CD8-positive, alpha-beta memory T cell (primary cell): ENCODE measurements at regions not wholly inside any gene's neighbourhood (a gene's known extent, or its start where the extent isn't known, plus 50 kb on each side); places are given as distances from the start of the nearest gene placed in this dataset.

Experiments used
- CTCF ChIA-PET: fragments of 350-600 bp; sonication (Branson Sonifier 250); formaldehyde crosslinking; loops from one replicate; lab custom pipeline; 2021; ENCODE audit warnings: antibody characterized with exemption; lab: Charles Lee
- POLR2A ChIA-PET: fragments of 350-600 bp; sonication (Branson Sonifier 250); formaldehyde crosslinking; loops from one replicate; lab custom pipeline; 2021; ENCODE audit warnings: antibody characterized with exemption; lab: Charles Lee
- DNase-seq, 5 donors: peaks; one replicate each; pipeline versions ENCODE4 v3.0.0 to v3.0.0-alpha.2; 2020 to 2022; ENCODE audit warnings: mixed read lengths in 1 of 5
- H3K27ac ChIP-seq: one replicate; pipeline ENCODE4 v1.7.0; 2013; ENCODE audit warnings: low read depth, mild to moderate bottlenecking, low read length, moderate library complexity
- H3K27me3 ChIP-seq: 2 replicates; pipeline ENCODE4 v1.7.0; 2013; ENCODE audit warnings: low read length, mild to moderate bottlenecking; ENCODE audit not compliant: insufficient read depth, poor library complexity, severe bottlenecking
- H3K36me3 ChIP-seq: 2 replicates; pipeline ENCODE4 v1.7.0; 2013; ENCODE audit warnings: mild to moderate bottlenecking, low read length, moderate library complexity; ENCODE audit not compliant: insufficient read depth
- H3K4me1 ChIP-seq: 2 replicates; pipeline ENCODE4 v1.7.0; 2013; ENCODE audit warnings: mild to moderate bottlenecking, low read length, moderate library complexity; ENCODE audit not compliant: insufficient read depth
- H3K4me3 ChIP-seq: 2 replicates; pipeline ENCODE4 v1.7.0; 2013; ENCODE audit warnings: mild to moderate bottlenecking, low read length
- H3K9me3 ChIP-seq: 2 replicates; pipeline ENCODE4 v1.7.0; 2013; ENCODE audit warnings: mild to moderate bottlenecking, low read length
- H3K27ac Mint-ChIP-seq, 8 donors: one replicate each; pipeline ENCODE4 v1.8.0; 2020 to 2021; ENCODE audit warnings: mixed read lengths in 8 of 8, mild to moderate bottlenecking in 6 of 8, inconsistent platforms in 3 of 8, moderate library complexity in 3 of 8
- H3K27me3 Mint-ChIP-seq, 2 donors: one replicate each; pipeline ENCODE4 v1.8.0; 2020 to 2021; ENCODE audit warnings: mixed read lengths in 2 of 2, mild to moderate bottlenecking in 1 of 2, moderate library complexity in 1 of 2
- H3K36me3 Mint-ChIP-seq, 3 donors: one replicate each; pipeline ENCODE4 v1.8.0; 2020 to 2021; ENCODE audit warnings: mixed read lengths in 3 of 3, inconsistent platforms in 1 of 3, mild to moderate bottlenecking in 1 of 3
- H3K4me1 Mint-ChIP-seq, 3 donors: one replicate each; pipeline ENCODE4 v1.8.0; 2020 to 2021; ENCODE audit warnings: mixed read lengths in 3 of 3, inconsistent platforms in 1 of 3, mild to moderate bottlenecking in 1 of 3
- H3K4me3 Mint-ChIP-seq, 7 donors: one replicate each; pipeline ENCODE4 v1.8.0; 2020 to 2021; ENCODE audit warnings: mixed read lengths in 7 of 7, mild to moderate bottlenecking in 6 of 7, moderate library complexity in 4 of 7, inconsistent platforms in 2 of 7
- H3K9me3 Mint-ChIP-seq, 5 donors: one replicate each; pipeline ENCODE4 v1.8.0; 2020 to 2022; ENCODE audit warnings: mixed read lengths in 5 of 5, mild to moderate bottlenecking in 3 of 5, moderate library complexity in 2 of 5, inconsistent platforms in 1 of 5

GRCh38 chr1:67570486-67571143, 114.4 kb upstream of the GADD45A start:
- ChIA-PET CTCF (interaction anchor here (1.4 to 4.3 kb wide), 3 partner anchors 10 to 190 kb away, joined by 3 to 22 read pairs (median 12); no protein-coding TSS in a partner anchor), POLR2A (no interaction called here)
- no peak for DNase-seq
- H3K4me1 ChIP-seq = no peaks in the 10 kb centered on the region
- H3K27ac ChIP-seq = no peak overlapping the region
- no peaks in the 10 kb centered on the region for H3K27me3 ChIP-seq
- Mint-ChIP-seq H3K4me1 (no peaks in the 10 kb centered on the region), H3K9me3 (no peaks in the 10 kb centered on the region), H3K27ac (peak overlapping the region in 1 of 8 donors; percentile 19), H3K27me3 (peaks cover 0 to 6% of the 10 kb centered on the region in 2 donors), H3K36me3 (peaks cover 0 to 2% (median 0%) of the 10 kb centered on the region in 3 donors), H3K4me3 (no peak overlapping the region)
- H3K9me3 ChIP-seq = no peaks in the 10 kb centered on the region
- no peak overlapping the region for H3K4me3 ChIP-seq
- H3K36me3 ChIP-seq = no peaks in the 10 kb centered on the region

GRCh38 chr1:67571406-67571805, 113.6 kb upstream of the GADD45A start:
- no peaks in the 10 kb centered on the region for H3K9me3 Mint-ChIP-seq
- no peaks in the 10 kb centered on the region for H3K36me3 ChIP-seq
- peaks cover 0 to 6% of the 10 kb centered on the region in 2 donors for H3K27me3 Mint-ChIP-seq
- CTCF ChIA-PET = interaction anchor here (1.4 to 4.3 kb wide), 3 partner anchors 10 to 189 kb away, joined by 3 to 22 read pairs (median 12); no protein-coding TSS in a partner anchor
- H3K9me3 ChIP-seq = no peaks in the 10 kb centered on the region
- no peak overlapping the region for H3K4me3 ChIP-seq
- H3K27me3 ChIP-seq = no peaks in the 10 kb centered on the region
- no peaks in the 10 kb centered on the region for H3K4me1 Mint-ChIP-seq
- H3K36me3 Mint-ChIP-seq = peaks cover 0 to 2% (median 0%) of the 10 kb centered on the region in 3 donors
- DNase-seq = no peak
- no peak overlapping the region for H3K27ac ChIP-seq
- no peak overlapping the region for H3K4me3 Mint-ChIP-seq
- H3K4me1 ChIP-seq = no peaks in the 10 kb centered on the region
- H3K27ac Mint-ChIP-seq = no peak overlapping the region
- POLR2A ChIA-PET = no interaction called here

- H3K27me3 Mint-ChIP-seq = peaks cover 0 to 6% of the 10 kb centered on the region in 2 donors
- H3K27me3 ChIP-seq = no peaks in the 10 kb centered on the region
- H3K4me3 Mint-ChIP-seq = no peak overlapping the region
- H3K9me3 Mint-ChIP-seq = no peaks in the 10 kb centered on the region
- ChIA-PET POLR2A (no interaction called here), CTCF (interaction anchor here (1.1 to 4.3 kb wide), 3 partner anchors 11 to 188 kb away, joined by 3 to 22 read pairs (median 12); no protein-coding TSS in a partner anchor)
- H3K27ac ChIP-seq = no peak overlapping the region
- H3K9me3 ChIP-seq = no peaks in the 10 kb centered on the region
- no peak overlapping the region for H3K27ac Mint-ChIP-seq
- H3K4me1 Mint-ChIP-seq = no peaks in the 10 kb centered on the region
- peaks cover 0 to 2% (median 0%) of the 10 kb centered on the region in 3 donors for H3K36me3 Mint-ChIP-seq
- H3K4me1 ChIP-seq = no peaks in the 10 kb centered on the region
- H3K4me3 ChIP-seq = no peak overlapping the region
- no peaks in the 10 kb centered on the region for H3K36me3 ChIP-seq
- DNase-seq = no peak
Measured at GRCh38 chr1:67571901-67572593, 113.0 kb upstream of the GADD45A start.

GRCh38 chr1:67572594-67573221, 112.3 kb upstream of the GADD45A start:
- DNase-seq = no peak
- no peaks in the 10 kb centered on the region for H3K4me1 Mint-ChIP-seq
- no peak overlapping the region for H3K4me3 ChIP-seq
- H3K36me3 ChIP-seq = no peaks in the 10 kb centered on the region
- H3K9me3 Mint-ChIP-seq = no peaks in the 10 kb centered on the region
- H3K36me3 Mint-ChIP-seq = peaks cover 0 to 2% (median 0%) of the 10 kb centered on the region in 3 donors
- ChIA-PET POLR2A (no interaction called here), CTCF (interaction anchor here (1.1 to 4.3 kb wide), 3 partner anchors 12 to 188 kb away, joined by 3 to 22 read pairs (median 12); no protein-coding TSS in a partner anchor)
- no peak overlapping the region for H3K27ac Mint-ChIP-seq
- no peaks in the 10 kb centered on the region for H3K9me3 ChIP-seq
- H3K27me3 Mint-ChIP-seq = peaks cover 0 to 6% of the 10 kb centered on the region in 2 donors
- H3K27me3 ChIP-seq = no peaks in the 10 kb centered on the region
- H3K4me1 ChIP-seq = no peaks in the 10 kb centered on the region
- no peak overlapping the region for H3K27ac ChIP-seq
- no peak overlapping the region for H3K4me3 Mint-ChIP-seq

- DNase-seq = no peak
- Histone ChIP-seq H3K4me1 (no peaks in the 10 kb centered on the region), H3K9me3 (no peaks in the 10 kb centered on the region), H3K4me3 (no peak overlapping the region), H3K27ac (no peak overlapping the region), H3K27me3 (no peaks in the 10 kb centered on the region), H3K36me3 (no peaks in the 10 kb centered on the region)
- Mint-ChIP-seq H3K4me3 (no peak overlapping the region), H3K27me3 (peaks cover 0 to 2% of the 10 kb centered on the region in 2 donors), H3K9me3 (no peaks in the 10 kb centered on the region), H3K36me3 (peaks cover 0 to 2% (median 0%) of the 10 kb centered on the region in 3 donors), H3K27ac (no peak overlapping the region), H3K4me1 (no peaks in the 10 kb centered on the region)
- ChIA-PET POLR2A (no interaction called here), CTCF (interaction anchor here (1.4 to 4.3 kb wide), 2 partner anchors 12 to 187 kb away, joined by 3 to 22 read pairs; no protein-coding TSS in a partner anchor)
Measured at GRCh38 chr1:67573311-67573872, 111.6 kb upstream of the GADD45A start.

GRCh38 chr1:67574221-67574620, 110.8 kb upstream of the GADD45A start:
- H3K27ac ChIP-seq = no peak overlapping the region
- no peaks in the 10 kb centered on the region for H3K36me3 ChIP-seq
- DNase-seq = no peak
- H3K36me3 Mint-ChIP-seq = peaks cover 0 to 2% (median 0%) of the 10 kb centered on the region in 3 donors
- ChIA-PET POLR2A (no interaction called here), CTCF (interaction anchor here (1.3 to 4.3 kb wide), 3 partner anchors 13 to 187 kb away, joined by 3 to 22 read pairs (median 3); no protein-coding TSS in a partner anchor)
- H3K9me3 ChIP-seq = no peaks in the 10 kb centered on the region
- no peaks in the 10 kb centered on the region for H3K27me3 ChIP-seq
- no peak overlapping the region for H3K27ac Mint-ChIP-seq
- H3K4me1 ChIP-seq = no peaks in the 10 kb centered on the region
- no peak overlapping the region for H3K4me3 ChIP-seq
- no peak overlapping the region for H3K4me3 Mint-ChIP-seq
- no peaks in the 10 kb centered on the region for H3K27me3 Mint-ChIP-seq
- H3K9me3 Mint-ChIP-seq = no peaks in the 10 kb centered on the region
- H3K4me1 Mint-ChIP-seq = no peaks in the 10 kb centered on the region

- POLR2A ChIA-PET = no interaction called here
Measured at GRCh38 chr1:67575861-67576260, 109.1 kb upstream of the GADD45A start.

More at GRCh38 chr1:67575861-67576260, 109.1 kb upstream of the GADD45A start:
- H3K4me1 ChIP-seq = no peaks in the 10 kb centered on the region
- H3K27ac ChIP-seq = no peak overlapping the region
- no peak overlapping the region for H3K4me3 ChIP-seq
- CTCF ChIA-PET = no interaction called here
- H3K9me3 ChIP-seq = no peaks in the 10 kb centered on the region
- Mint-ChIP-seq H3K36me3 (peaks cover 0 to 2% (median 0%) of the 10 kb centered on the region in 3 donors), H3K9me3 (no peaks in the 10 kb centered on the region), H3K4me3 (no peak overlapping the region), H3K27me3 (no peaks in the 10 kb centered on the region), H3K4me1 (no peaks in the 10 kb centered on the region), H3K27ac (no peak overlapping the region)
- no peak for DNase-seq
- H3K36me3 ChIP-seq = no peaks in the 10 kb centered on the region
- H3K27me3 ChIP-seq = no peaks in the 10 kb centered on the region
